ENCODE measurements at regions not wholly inside any gene's neighbourhood (a gene's known extent, or its start where the extent isn't known, plus 50 kb on each side); places are given as distances from the start of the nearest gene placed in this dataset.

DNA sequence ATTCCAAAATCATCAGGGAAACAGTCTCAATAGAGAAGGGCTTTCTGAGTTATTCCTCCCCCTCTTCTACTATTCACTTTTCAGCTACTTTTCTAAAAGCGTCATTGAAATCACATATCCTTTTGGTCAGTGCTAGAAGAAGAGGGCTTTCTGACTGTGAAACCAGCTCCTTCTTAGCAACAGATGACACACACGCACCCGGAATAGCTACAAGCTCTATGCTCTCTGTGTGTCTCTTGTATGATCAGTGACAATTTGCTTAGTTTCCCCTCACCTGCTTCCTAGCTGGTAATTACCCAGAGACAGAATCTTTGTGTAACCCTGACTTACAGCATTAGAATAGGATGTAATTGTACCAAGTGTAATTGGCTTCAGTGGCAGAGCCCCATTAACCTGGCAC, 268.1 kb upstream of the SLITRK2 start:
- TF ChIP-seq POLR2A (IDR thresholded peaks at IDR 0.05): no peak
- TF ChIP-seq EP300 (IDR thresholded peaks at IDR 0.05): no peak
